HepG2 (cell line): ENCODE measurements at regions not wholly inside any gene's neighbourhood (a gene's known extent, or its start where the extent isn't known, plus 50 kb on each side); places are given as distances from the start of the nearest gene placed in this dataset.

Experiments
- ARNT2 ChIP-seq: sonication (generic); formaldehyde crosslinking; IDR thresholded peaks from 2 replicates; pipeline ENCODE4 v1.8.0; 2022; ENCODE audit warnings: mild to moderate bottlenecking, low read depth, missing genetic modification reagents, moderate library complexity
- ELF3 ChIP-seq: IDR thresholded peaks from 2 replicates; pipeline ENCODE4 v1.6.1; 2016; ENCODE audit warnings: missing genetic modification reagents, missing compliant biosample characterization
- PHB2 ChIP-seq: fragments of 450-650 bp; IDR thresholded peaks from 2 replicates; pipeline ENCODE4 v1.6.1; 2018; ENCODE audit not compliant: partially characterized antibody
- RARG ChIP-seq: sonication (generic); formaldehyde crosslinking; IDR thresholded peaks from 2 replicates; pipeline ENCODE4 v1.4.0; 2020; ENCODE audit warnings: low read depth, mild to moderate bottlenecking, missing genetic modification reagents
- SP4 ChIP-seq: sonication (generic); formaldehyde crosslinking; IDR thresholded peaks from 2 replicates; pipeline ENCODE4 v1.8.1; 2023; ENCODE audit warnings: mild to moderate bottlenecking, missing genetic modification reagents
- ZNF513 ChIP-seq: sonication (generic); formaldehyde crosslinking; conservative IDR thresholded peaks from 2 replicates; pipeline ENCODE4 v1.5.0; 2020; ENCODE audit warnings: missing genetic modification reagents
- ZNF746 ChIP-seq: sonication (generic); formaldehyde crosslinking; IDR thresholded peaks from 2 replicates; pipeline ENCODE4 v1.8.0; 2022; ENCODE audit warnings: mild to moderate bottlenecking, missing genetic modification reagents
- TF ChIP-seq, protein P1 (sequence below): IDR thresholded peaks from 2 replicates; pipeline ENCODE4 v1.6.1; 2016; ENCODE audit warnings: low read depth, missing genetic modification reagents, missing compliant biosample characterization

GRCh38 chr6:170146640-170147039 is 144.2 kb downstream of the DLL1 start (continued):
- TF ChIP-seq, protein P1, sequence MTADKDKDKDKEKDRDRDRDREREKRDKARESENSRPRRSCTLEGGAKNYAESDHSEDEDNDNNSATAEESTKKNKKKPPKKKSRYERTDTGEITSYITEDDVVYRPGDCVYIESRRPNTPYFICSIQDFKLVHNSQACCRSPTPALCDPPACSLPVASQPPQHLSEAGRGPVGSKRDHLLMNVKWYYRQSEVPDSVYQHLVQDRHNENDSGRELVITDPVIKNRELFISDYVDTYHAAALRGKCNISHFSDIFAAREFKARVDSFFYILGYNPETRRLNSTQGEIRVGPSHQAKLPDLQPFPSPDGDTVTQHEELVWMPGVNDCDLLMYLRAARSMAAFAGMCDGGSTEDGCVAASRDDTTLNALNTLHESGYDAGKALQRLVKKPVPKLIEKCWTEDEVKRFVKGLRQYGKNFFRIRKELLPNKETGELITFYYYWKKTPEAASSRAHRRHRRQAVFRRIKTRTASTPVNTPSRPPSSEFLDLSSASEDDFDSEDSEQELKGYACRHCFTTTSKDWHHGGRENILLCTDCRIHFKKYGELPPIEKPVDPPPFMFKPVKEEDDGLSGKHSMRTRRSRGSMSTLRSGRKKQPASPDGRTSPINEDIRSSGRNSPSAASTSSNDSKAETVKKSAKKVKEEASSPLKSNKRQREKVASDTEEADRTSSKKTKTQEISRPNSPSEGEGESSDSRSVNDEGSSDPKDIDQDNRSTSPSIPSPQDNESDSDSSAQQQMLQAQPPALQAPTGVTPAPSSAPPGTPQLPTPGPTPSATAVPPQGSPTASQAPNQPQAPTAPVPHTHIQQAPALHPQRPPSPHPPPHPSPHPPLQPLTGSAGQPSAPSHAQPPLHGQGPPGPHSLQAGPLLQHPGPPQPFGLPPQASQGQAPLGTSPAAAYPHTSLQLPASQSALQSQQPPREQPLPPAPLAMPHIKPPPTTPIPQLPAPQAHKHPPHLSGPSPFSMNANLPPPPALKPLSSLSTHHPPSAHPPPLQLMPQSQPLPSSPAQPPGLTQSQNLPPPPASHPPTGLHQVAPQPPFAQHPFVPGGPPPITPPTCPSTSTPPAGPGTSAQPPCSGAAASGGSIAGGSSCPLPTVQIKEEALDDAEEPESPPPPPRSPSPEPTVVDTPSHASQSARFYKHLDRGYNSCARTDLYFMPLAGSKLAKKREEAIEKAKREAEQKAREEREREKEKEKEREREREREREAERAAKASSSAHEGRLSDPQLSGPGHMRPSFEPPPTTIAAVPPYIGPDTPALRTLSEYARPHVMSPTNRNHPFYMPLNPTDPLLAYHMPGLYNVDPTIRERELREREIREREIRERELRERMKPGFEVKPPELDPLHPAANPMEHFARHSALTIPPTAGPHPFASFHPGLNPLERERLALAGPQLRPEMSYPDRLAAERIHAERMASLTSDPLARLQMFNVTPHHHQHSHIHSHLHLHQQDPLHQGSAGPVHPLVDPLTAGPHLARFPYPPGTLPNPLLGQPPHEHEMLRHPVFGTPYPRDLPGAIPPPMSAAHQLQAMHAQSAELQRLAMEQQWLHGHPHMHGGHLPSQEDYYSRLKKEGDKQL (CRISPR knock-in tag) = no peak
- TF ChIP-seq ZNF513 (CRISPR knock-in tag) = no peak
- no peak for TF ChIP-seq ELF3 (CRISPR knock-in tag)
- TF ChIP-seq PHB2 = no peak
- TF ChIP-seq SP4 = no peak
- no peak for TF ChIP-seq RARG (CRISPR knock-in tag)
- no peak for TF ChIP-seq ARNT2 (CRISPR knock-in tag)
- TF ChIP-seq ZNF746 (CRISPR knock-in tag) = no peak
